Esophagus muscularis mucosa (tissue), 2 donors: ENCODE measurements at regions not wholly inside any gene's neighbourhood (a gene's known extent, or its start where the extent isn't known, plus 50 kb on each side); places are given as distances from the start of the nearest gene placed in this dataset.

Source experiments
- EP300 ChIP-seq: sonication (generic); formaldehyde crosslinking; IDR thresholded peaks from one replicate; pipeline ENCODE4 v1.6.1; 2017; ENCODE audit warnings: antibody characterized with exemption
- POLR2A ChIP-seq: fragments of 450-650 bp; IDR thresholded peaks from one replicate; pipeline ENCODE4 v1.6.1; 2017; ENCODE audit warnings: antibody characterized with exemption, moderate library complexity, mild to moderate bottlenecking, low read depth

DNA sequence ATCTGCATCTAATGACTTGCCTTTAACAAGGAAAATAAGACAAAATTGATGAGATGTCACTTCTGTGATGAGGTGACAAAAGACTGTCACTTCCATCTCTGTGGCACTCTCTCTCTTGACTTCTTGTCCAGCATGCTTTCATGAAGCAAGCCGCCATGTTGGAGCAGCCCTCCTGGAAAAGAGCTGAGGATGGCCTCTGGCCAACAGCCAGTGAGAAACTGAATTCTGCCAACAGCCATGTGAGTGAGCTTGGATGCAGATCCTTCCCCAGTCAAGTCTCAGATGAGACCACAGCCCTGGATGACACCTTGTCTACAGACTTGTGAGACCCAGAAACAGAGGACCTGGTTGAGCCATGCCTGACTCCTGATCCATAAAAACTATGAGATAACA, 412.6 kb upstream of the SHH start:
- TF ChIP-seq POLR2A, result no peak
- TF ChIP-seq EP300, result no peak
